GM23338 (cell line): ENCODE measurements at regions not wholly inside any gene's neighbourhood (a gene's known extent, or its start where the extent isn't known, plus 50 kb on each side); places are given as distances from the start of the nearest gene placed in this dataset.

Experiments
- ATAC-seq: fragments of 200-7000 bp; cut with Tn5 transposase; 3 replicates; pipeline ENCODE4 v1.9.1; 2020
- DNase-seq: peaks from one replicate; pipeline ENCODE4 v3.0.0-alpha.2; 2015; ENCODE audit warnings: low spot score
- H2AFZ ChIP-seq: fragments of 200-600 bp; sonication (generic); 2 replicates; pipeline ENCODE4 v1.8.0; 2016; ENCODE audit warnings: antibody characterized with exemption, mild to moderate bottlenecking, moderate library complexity
- H3F3A ChIP-seq: fragments of 200-600 bp; sonication (generic); replicated peaks from 2 replicates; pipeline ENCODE4 v1.8.0; 2017; ENCODE audit warnings: antibody characterized with exemption, mixed run types, low read depth
- H3K27ac ChIP-seq: fragments of 200-600 bp; sonication (generic); 2 replicates; pipeline ENCODE4 v1.6.1; 2016; ENCODE audit warnings: low read depth
- H3K27me3 ChIP-seq: fragments of 200-600 bp; sonication (generic); 2 replicates; pipeline ENCODE4 v1.8.0; 2016; ENCODE audit warnings: mild to moderate bottlenecking, mixed run types, moderate library complexity; ENCODE audit not compliant: insufficient read depth
- H3K36me3 ChIP-seq: fragments of 200-600 bp; sonication (generic); 2 replicates; pipeline ENCODE4 v1.8.0; 2016; ENCODE audit warnings: mild to moderate bottlenecking; ENCODE audit not compliant: insufficient read depth
- H3K4me1 ChIP-seq: fragments of 200-600 bp; sonication (generic); 2 replicates; pipeline ENCODE4 v1.8.0; 2016; ENCODE audit warnings: mild to moderate bottlenecking, moderate library complexity; ENCODE audit not compliant: insufficient read depth
- H3K4me2 ChIP-seq: fragments of 200-600 bp; sonication (generic); 2 replicates; pipeline ENCODE4 v1.7.1; 2017; ENCODE audit warnings: mixed run types
- H3K4me3 ChIP-seq: fragments of 200-600 bp; sonication (generic); 2 replicates; pipeline ENCODE4 v1.6.1; 2016; ENCODE audit warnings: mixed run types
- H3K79me2 ChIP-seq: fragments of 200-600 bp; sonication (generic); replicated peaks from 2 replicates; pipeline ENCODE4 v1.8.0; 2017; ENCODE audit warnings: mild to moderate bottlenecking; ENCODE audit not compliant: insufficient read depth
- H3K9me2 ChIP-seq: fragments of 200-600 bp; sonication (generic); 2 replicates; pipeline ENCODE4 v1.8.0; 2017; ENCODE audit not compliant: insufficient read depth
- H4K20me1 ChIP-seq: fragments of 200-600 bp; sonication (generic); replicated peaks from 2 replicates; pipeline ENCODE4 v1.8.0; 2017; ENCODE audit warnings: mild to moderate bottlenecking; ENCODE audit not compliant: insufficient read depth
- H3K27ac Mint-ChIP-seq: 2 replicates; pipeline ENCODE4 v1.8.0; 2020; ENCODE audit warnings: inconsistent platforms, mild to moderate bottlenecking, moderate library complexity, mixed read lengths
- H3K27me3 Mint-ChIP-seq: 3 replicates; pipeline ENCODE4 v1.8.0; 2022; ENCODE audit warnings: low read depth, mild to moderate bottlenecking, moderate library complexity, mixed read lengths, inconsistent platforms; ENCODE audit not compliant: insufficient read depth, poor library complexity
- H3K36me3 Mint-ChIP-seq: 3 replicates; pipeline ENCODE4 v1.8.0; 2021; ENCODE audit warnings: low read depth, mild to moderate bottlenecking, inconsistent platforms, moderate library complexity, mixed read lengths
- H3K4me1 Mint-ChIP-seq: 3 replicates; pipeline ENCODE4 v1.8.0; 2020; ENCODE audit warnings: mild to moderate bottlenecking, inconsistent platforms, mixed read lengths
- H3K4me3 Mint-ChIP-seq: 3 replicates; pipeline ENCODE4 v1.8.0; 2021; ENCODE audit warnings: moderate library complexity, mild to moderate bottlenecking, inconsistent platforms, mixed read lengths
- H3K9me3 Mint-ChIP-seq: 3 replicates; pipeline ENCODE4 v1.8.0; 2020; ENCODE audit warnings: moderate library complexity, mild to moderate bottlenecking, inconsistent platforms, mixed read lengths
- CTCF ChIP-seq, 2 experiments: fragments of 200-600 bp in 1 of 2; sonication (generic) in 1 of 2; conservative IDR thresholded peaks; 2 replicates each; pipeline versions ENCODE4 v1.5.1 to v1.6.1; 2016 to 2017; ENCODE audit warnings: antibody characterized with exemption in 2 of 2, low read depth in 2 of 2, mild to moderate bottlenecking in 2 of 2, moderate library complexity in 1 of 2
- ETS1 ChIP-seq: IDR thresholded peaks from 2 replicates; pipeline ENCODE4 v1.6.1; 2016; ENCODE audit warnings: antibody characterized with exemption
- EZH2 ChIP-seq: fragments of 200-600 bp; sonication (generic); IDR thresholded peaks from one replicate; pipeline ENCODE4 v1.8.0; 2017; ENCODE audit warnings: antibody characterized with exemption, mild to moderate bottlenecking, low read depth; ENCODE audit not compliant: unreplicated experiment
- JUNB ChIP-seq: IDR thresholded peaks from one replicate; pipeline ENCODE4 v1.6.1; 2016; ENCODE audit warnings: antibody characterized with exemption; ENCODE audit not compliant: unreplicated experiment
- NANOG ChIP-seq: IDR thresholded peaks from 2 replicates; pipeline ENCODE4 v1.6.1; 2016; ENCODE audit warnings: antibody characterized with exemption, borderline replicate concordance
- REST ChIP-seq: IDR thresholded peaks from one replicate; pipeline ENCODE4 v1.6.1; 2018; ENCODE audit warnings: antibody characterized with exemption; ENCODE audit not compliant: unreplicated experiment
- STAT1 ChIP-seq: IDR thresholded peaks from one replicate; pipeline ENCODE4 v1.6.1; 2016; ENCODE audit warnings: antibody characterized with exemption; ENCODE audit not compliant: unreplicated experiment
- ZNF114 ChIP-seq: fragments of 250-450 bp; sonication (Bioruptor Pico); IDR thresholded peaks from 2 replicates; pipeline ENCODE4 v1.5.0; 2020; ENCODE audit warnings: mild to moderate bottlenecking, moderate library complexity
- ZNF331 ChIP-seq: fragments of 250-450 bp; sonication (Bioruptor Pico); IDR thresholded peaks from 2 replicates; pipeline ENCODE4 v1.5.0; 2020; ENCODE audit warnings: low read depth, mild to moderate bottlenecking, moderate library complexity
- ZNF462 ChIP-seq: fragments of 250-450 bp; sonication (Bioruptor Pico); IDR thresholded peaks from 2 replicates; pipeline ENCODE4 v1.5.0; 2020; ENCODE audit warnings: mild to moderate bottlenecking, moderate library complexity

- no peaks in the 10 kb centered on the region for H3K36me3 ChIP-seq
These were observed 288.4 kb downstream of the OMA1 start for GRCh38 chr1:58258082-58258481.

More at GRCh38 chr1:58258082-58258481, 288.4 kb downstream of the OMA1 start:
- H3K9me3 Mint-ChIP-seq = peaks cover 5% of the 10 kb centered on the region; the same call in 2 of the 3 replicates
- Histone ChIP-seq H3K4me3 (no peak overlapping the region), H3F3A (no peaks in the 10 kb centered on the region), H3K27ac (no peak overlapping the region), H4K20me1 (no peaks in the 10 kb centered on the region), H3K4me1 (no peaks in the 10 kb centered on the region), H3K79me2 (no peaks in the 10 kb centered on the region), H3K4me2 (no peak overlapping the region), H3K9me2 (no peaks in the 10 kb centered on the region), H2AFZ (peak overlapping the region; percentile 47; the same call in 1 of the 2 replicates), H3K27me3 (no peaks in the 10 kb centered on the region; the same call in 1 of the 2 replicates)
- no peaks in the 10 kb centered on the region for H3K27me3 Mint-ChIP-seq
- DNase-seq = no peak
- H3K4me1 Mint-ChIP-seq = peaks cover 5% of the 10 kb centered on the region; the same call in 2 of the 3 replicates
- peak; percentile 44; the same call in 2 of the 3 replicates for ATAC-seq
- H3K36me3 Mint-ChIP-seq = no peaks in the 10 kb centered on the region
- no peak overlapping the region for H3K27ac Mint-ChIP-seq
- H3K4me3 Mint-ChIP-seq = no peak overlapping the region
- no peak for TF ChIP-seq ZNF462 (CRISPR knock-in tag)
- TF ChIP-seq EZH2 = no peak
- no peak for TF ChIP-seq STAT1
- TF ChIP-seq ETS1 = no peak
- no peak for TF ChIP-seq CTCF (conservative IDR thresholded peaks at IDR 0.05; ENCODE audit: low read depth in 2 of 2)
- TF ChIP-seq NANOG = no peak
- no peak for TF ChIP-seq ZNF331 (CRISPR knock-in tag)
- TF ChIP-seq REST = no peak
- no peak for TF ChIP-seq JUNB
- TF ChIP-seq ZNF114 (CRISPR knock-in tag) = no peak
